PFSK-1 (cell line): ENCODE measurements at regions not wholly inside any gene's neighbourhood (a gene's known extent, or its start where the extent isn't known, plus 50 kb on each side); places are given as distances from the start of the nearest gene placed in this dataset.

Source experiments
- FOXP2 ChIP-seq: optimal IDR thresholded peaks from 2 replicates; pipeline ENCODE3; 2011; ENCODE audit warnings: borderline replicate concordance, control low read depth, inconsistent platforms; ENCODE audit not compliant: insufficient read depth; ENCODE audit errors: extremely low read length, extremely low read depth
- POLR2AphosphoS5 ChIP-seq: IDR thresholded peaks from 2 replicates; pipeline ENCODE4 v1.6.1; 2012; ENCODE audit warnings: low read depth, mild to moderate bottlenecking, control low read depth, low read length, moderate library complexity
- REST ChIP-seq, 2 experiments: IDR thresholded peaks; 2 replicates each; pipeline versions ENCODE4 v1.6.1 to v1.8.0; 2011 to 2012; ENCODE audit warnings: low read depth in 2 of 2, low read length in 2 of 2, control low read depth in 1 of 2, inconsistent platforms in 1 of 2, mild to moderate bottlenecking in 1 of 2, moderate library complexity in 1 of 2; ENCODE audit not compliant: insufficient read depth in 1 of 2
- SIN3A ChIP-seq: IDR thresholded peaks from 2 replicates; pipeline ENCODE4 v1.6.1; 2012; ENCODE audit warnings: mild to moderate bottlenecking, low read length, moderate library complexity, borderline replicate concordance; ENCODE audit not compliant: insufficient read depth
- TAF1 ChIP-seq: IDR thresholded peaks from 2 replicates; pipeline ENCODE4 v1.6.1; 2012; ENCODE audit warnings: low read length, control low read depth, borderline replicate concordance; ENCODE audit not compliant: insufficient read depth

DNA sequence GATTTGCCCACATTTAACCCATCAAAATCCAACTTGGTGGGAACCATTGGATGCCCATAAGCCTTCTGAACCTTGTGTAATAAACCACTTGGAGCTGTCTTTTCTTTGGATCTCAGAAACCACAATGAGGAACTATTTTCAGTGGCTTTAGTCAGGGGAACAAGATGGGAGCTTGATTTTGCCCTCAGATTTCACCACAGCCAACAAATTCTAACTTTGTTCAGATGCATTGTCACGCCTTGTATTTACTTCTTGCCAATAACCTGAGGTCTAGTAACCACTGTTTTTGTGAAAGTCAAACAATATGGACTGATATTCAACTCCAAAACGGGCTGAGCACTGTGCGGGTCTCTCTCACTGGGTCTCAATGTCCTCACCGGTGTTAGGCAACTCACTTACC, 508.2 kb downstream of the TNS1 start:
- TF ChIP-seq REST (IDR thresholded peaks at IDR 0.05; ENCODE audit: insufficient read depth in 1 of 2, low read depth in 2 of 2, low read length in 2 of 2) = no peak
- TF ChIP-seq SIN3A = no peak
- no peak for TF ChIP-seq TAF1
- no peak for TF ChIP-seq POLR2AphosphoS5
- TF ChIP-seq FOXP2 = no peak

DNA sequence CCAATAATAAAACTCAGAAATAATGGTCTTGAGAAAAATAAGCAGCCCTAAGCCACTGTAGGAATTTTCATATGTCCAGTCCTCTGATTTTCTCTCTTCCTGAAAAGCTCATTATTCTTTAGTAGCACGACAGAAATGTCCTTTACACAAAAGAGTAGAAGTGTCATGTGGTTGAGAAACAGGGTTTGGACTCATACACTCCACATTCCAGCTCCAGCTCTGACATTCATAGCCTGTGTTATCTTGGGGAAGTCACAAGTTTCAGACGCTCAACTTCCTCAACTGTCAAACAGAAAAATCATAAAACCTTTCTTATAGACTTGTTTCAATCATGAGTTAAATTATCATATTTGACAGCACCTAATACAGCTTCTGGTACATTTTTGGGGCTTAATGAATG, 511.5 kb downstream of the TNS1 start:
- TF ChIP-seq REST (IDR thresholded peaks at IDR 0.05; ENCODE audit: insufficient read depth in 1 of 2, low read depth in 2 of 2, low read length in 2 of 2) (no peak), FOXP2 (no peak), TAF1 (no peak), SIN3A (no peak), POLR2AphosphoS5 (no peak)

- TF ChIP-seq POLR2AphosphoS5 = no peak
- TF ChIP-seq REST (IDR thresholded peaks at IDR 0.05; ENCODE audit: insufficient read depth in 1 of 2, low read depth in 2 of 2, low read length in 2 of 2) = no peak
- no peak for TF ChIP-seq TAF1
- no peak for TF ChIP-seq SIN3A
- no peak for TF ChIP-seq FOXP2
These were observed 513.4 kb downstream of the TNS1 start for GRCh38 chr2:217489145-217489960.

DNA sequence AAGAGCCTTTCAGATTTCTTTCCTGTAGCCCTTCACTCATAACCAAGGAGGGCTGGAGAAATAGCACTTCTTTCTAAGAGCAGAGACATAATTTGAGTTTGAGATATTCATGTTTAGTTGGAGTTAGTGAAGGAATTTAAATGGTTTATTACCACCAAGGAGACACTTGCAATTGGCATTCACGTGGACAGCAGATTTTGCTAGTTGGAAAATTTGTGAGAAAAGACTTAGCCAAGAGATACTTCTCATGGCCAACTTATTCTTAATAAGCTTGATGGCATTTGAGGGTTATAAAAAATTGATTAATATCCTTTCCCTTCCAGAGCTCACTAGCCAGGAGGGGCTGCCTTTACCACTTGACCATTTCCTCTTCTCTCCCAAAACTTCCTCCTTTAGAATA, 518.7 kb downstream of the TNS1 start:
- no peak for TF ChIP-seq TAF1
- no peak for TF ChIP-seq FOXP2
- TF ChIP-seq POLR2AphosphoS5 = no peak
- TF ChIP-seq SIN3A = no peak
- TF ChIP-seq REST (IDR thresholded peaks at IDR 0.05; ENCODE audit: insufficient read depth in 1 of 2, low read depth in 2 of 2, low read length in 2 of 2) = no peak

DNA sequence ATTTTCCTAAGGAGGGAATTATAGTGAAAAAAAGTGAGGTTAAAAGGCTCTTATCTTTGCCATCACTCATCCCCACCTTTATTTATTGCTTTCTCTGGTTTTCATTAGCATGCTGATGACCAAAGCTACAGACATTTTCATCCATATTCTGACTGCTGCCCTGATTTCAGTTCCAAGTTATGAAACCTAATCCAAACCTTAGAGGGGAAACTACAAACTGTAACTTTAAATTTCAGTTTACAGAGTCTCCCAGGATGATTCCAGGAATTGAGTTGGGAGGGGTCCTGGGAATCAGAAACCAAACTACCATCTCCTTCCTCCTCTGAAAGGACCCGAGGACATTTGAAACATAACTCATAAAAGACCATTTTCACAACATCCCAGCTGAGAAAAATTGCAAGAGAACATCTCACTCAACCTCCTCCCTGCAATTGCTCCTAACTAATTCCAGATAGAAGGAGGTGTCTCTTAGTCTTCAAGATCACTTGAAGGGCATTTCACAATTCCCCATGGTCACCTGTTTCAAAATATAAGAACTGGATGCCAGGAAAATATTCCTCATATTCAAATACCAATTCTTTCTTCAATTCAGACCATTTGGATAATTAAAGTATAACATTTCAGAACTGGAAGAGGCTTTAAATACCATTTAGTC, 520.6 kb downstream of the TNS1 start:
- TF ChIP-seq REST (IDR thresholded peaks at IDR 0.05; ENCODE audit: insufficient read depth in 1 of 2, low read depth in 2 of 2, low read length in 2 of 2) = no peak
- TF ChIP-seq POLR2AphosphoS5 = no peak
- no peak for TF ChIP-seq TAF1
- no peak for TF ChIP-seq FOXP2
- TF ChIP-seq SIN3A = no peak
